Cardiac muscle cell (in vitro differentiated cells and primary cell): ENCODE measurements at regions not wholly inside any gene's neighbourhood (a gene's known extent, or its start where the extent isn't known, plus 50 kb on each side); places are given as distances from the start of the nearest gene placed in this dataset.
"Not testable (repeated sequence)": the region's sequence is repeated elsewhere in the genome, so short reads cannot be mapped to it uniquely, and the experiment has no call there.

Experiments used
- DNase-seq, 2 donors: peaks; one replicate each; pipeline versions ENCODE4 v3.0.0 to v3.0.0-alpha.2; 2010 to 2017; ENCODE audit warnings: low read depth in 1 of 2, low spot score in 1 of 2
- H3K27ac ChIP-seq: fragments of 200-600 bp; sonication (generic); 2 replicates; pipeline ENCODE4 v1.5.1; 2016
- H3K27me3 ChIP-seq: fragments of 200-600 bp; sonication (generic); 2 replicates; pipeline ENCODE4 v1.6.0; 2016; ENCODE audit warnings: control low read depth
- H3K36me3 ChIP-seq: fragments of 200-600 bp; sonication (generic); 2 replicates; pipeline ENCODE4 v1.5.1; 2016; ENCODE audit warnings: control low read depth
- H3K4me1 ChIP-seq: fragments of 200-600 bp; sonication (generic); 2 replicates; pipeline ENCODE4 v1.8.1; 2017; ENCODE audit warnings: low read depth, mild to moderate bottlenecking, mixed run types
- H3K4me3 ChIP-seq: fragments of 200-600 bp; sonication (generic); 2 replicates; pipeline ENCODE4 v1.5.1; 2016; ENCODE audit warnings: mild to moderate bottlenecking
- H3K9me3 ChIP-seq: fragments of 200-600 bp; sonication (generic); 2 replicates; pipeline ENCODE4 v1.5.1; 2017; ENCODE audit warnings: low read depth, mild to moderate bottlenecking, control low read depth
- CTCF ChIP-seq: IDR thresholded peaks from 2 replicates; pipeline ENCODE4 v1.5.1; 2012; ENCODE audit warnings: low read depth, mild to moderate bottlenecking, low read length

DNA sequence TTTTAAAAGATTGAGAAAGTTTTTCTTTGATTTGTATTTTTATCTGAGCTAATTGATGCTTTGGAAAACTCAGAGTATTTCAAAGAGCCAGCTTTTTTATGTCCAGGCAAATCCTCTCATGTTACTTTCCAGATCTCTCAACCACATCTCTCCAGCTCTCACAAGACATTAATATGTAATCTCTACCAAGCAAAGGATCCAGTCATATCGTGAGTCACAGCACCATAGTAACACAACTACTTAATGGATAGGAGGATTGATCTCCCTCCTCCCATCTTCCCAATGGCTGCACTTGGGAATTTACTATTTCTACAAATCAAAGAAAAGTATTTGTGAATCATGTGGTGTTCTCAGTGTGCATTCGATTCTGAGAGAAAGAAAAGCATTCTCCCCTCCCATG, 63.3 kb downstream of the POU4F1 start:
- H3K4me1 ChIP-seq = peaks cover 10% of the 10 kb centered on the region
- no peak overlapping the region for H3K4me3 ChIP-seq
- H3K36me3 ChIP-seq = no peaks in the 10 kb centered on the region
- H3K9me3 ChIP-seq = no peaks in the 10 kb centered on the region
- H3K27ac ChIP-seq = no peak overlapping the region
- DNase-seq = no peak
- no peak for TF ChIP-seq CTCF
- H3K27me3 ChIP-seq = no peaks in the 10 kb centered on the region

DNA sequence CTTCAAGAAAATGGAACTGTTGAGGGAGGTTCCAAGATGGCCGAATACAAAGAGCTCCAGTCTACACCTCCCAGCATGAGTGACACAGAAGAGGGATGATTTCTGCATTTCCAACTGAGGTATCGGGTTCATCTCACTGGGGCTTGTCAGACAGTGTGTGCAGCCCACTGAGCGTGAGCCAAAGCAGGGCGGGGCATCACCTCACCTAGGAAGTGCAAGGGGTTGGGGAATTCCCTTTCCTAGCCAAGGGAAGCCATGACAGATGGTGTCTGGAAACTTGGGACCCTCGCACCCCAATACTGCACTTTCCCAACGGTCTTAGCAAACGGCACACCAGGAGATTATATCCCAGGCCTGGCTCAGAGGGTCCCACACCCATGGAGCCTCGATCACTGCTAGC, 77.3 kb downstream of the POU4F1 start:
- not testable (repeated sequence) for H3K4me3 ChIP-seq, H3K9me3 ChIP-seq, H3K36me3 ChIP-seq, DNase-seq, H3K27ac ChIP-seq, H3K27me3 ChIP-seq, H3K4me1 ChIP-seq

DNA sequence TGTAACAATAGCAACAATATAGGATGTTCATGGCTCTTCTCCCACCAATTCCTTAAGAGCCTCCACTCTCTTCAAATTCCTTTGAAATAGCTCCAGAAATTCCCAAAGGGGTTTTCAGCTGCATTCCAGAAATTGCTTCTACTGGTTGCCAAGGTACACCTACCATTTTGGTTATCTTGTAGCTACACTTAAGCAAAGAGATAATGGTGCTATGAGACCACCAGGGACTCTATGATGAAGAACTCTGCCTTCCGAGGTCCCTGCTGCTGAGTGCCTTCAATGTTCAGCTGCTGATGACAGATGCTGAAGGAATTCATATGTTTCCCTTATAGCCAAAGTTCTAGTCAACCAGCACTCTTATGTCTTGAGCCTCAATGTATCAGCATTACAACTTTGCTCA, 78.4 kb downstream of the POU4F1 start:
- Histone ChIP-seq H3K9me3 (no peaks in the 10 kb centered on the region), H3K4me3 (no peak overlapping the region), H3K36me3 (no peaks in the 10 kb centered on the region), H3K4me1 (no peaks in the 10 kb centered on the region), H3K27me3 (no peaks in the 10 kb centered on the region), H3K27ac (no peak overlapping the region)
- TF ChIP-seq CTCF = no peak
- DNase-seq = no peak

GRCh38 chr13:78521091-78521490, 82.3 kb downstream of the POU4F1 start:
- Histone ChIP-seq H3K27me3 (no peaks in the 10 kb centered on the region), H3K9me3 (no peaks in the 10 kb centered on the region), H3K36me3 (no peaks in the 10 kb centered on the region), H3K4me1 (no peaks in the 10 kb centered on the region), H3K4me3 (no peak overlapping the region), H3K27ac (no peak overlapping the region)
- no peak for DNase-seq
- no peak for TF ChIP-seq CTCF

GRCh38 chr13:78520425-78520824, 82.9 kb downstream of the POU4F1 start:
- Histone ChIP-seq H3K36me3 (no peaks in the 10 kb centered on the region), H3K4me3 (no peak overlapping the region), H3K4me1 (no peaks in the 10 kb centered on the region), H3K27ac (no peak overlapping the region), H3K27me3 (no peaks in the 10 kb centered on the region), H3K9me3 (no peaks in the 10 kb centered on the region)
- no peak for TF ChIP-seq CTCF
- no peak for DNase-seq

DNA sequence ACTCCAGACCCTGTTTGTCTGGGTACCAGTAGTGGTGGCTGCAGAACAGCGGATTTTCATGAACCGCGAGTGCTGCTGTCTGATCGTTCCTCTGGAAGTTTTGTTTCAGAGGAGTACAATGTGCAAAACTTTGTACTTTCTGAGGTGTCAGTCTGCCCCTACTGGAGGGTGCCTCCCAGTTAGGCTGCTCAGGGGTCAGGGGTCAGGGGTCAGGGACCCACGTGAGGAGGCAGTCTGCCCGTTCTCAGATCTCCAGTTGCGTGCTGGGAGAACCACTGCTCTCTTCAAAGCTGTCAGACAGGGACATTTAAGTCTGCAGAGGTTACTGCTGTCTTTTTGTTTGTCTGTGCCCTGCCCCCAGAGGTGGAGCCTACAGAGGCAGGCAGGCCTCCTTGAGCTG, 84.9 kb downstream of the POU4F1 start:
- H3K4me1 ChIP-seq, H3K27ac ChIP-seq, DNase-seq, H3K27me3 ChIP-seq, H3K36me3 ChIP-seq, H3K9me3 ChIP-seq, H3K4me3 ChIP-seq: not testable (repeated sequence)

DNA sequence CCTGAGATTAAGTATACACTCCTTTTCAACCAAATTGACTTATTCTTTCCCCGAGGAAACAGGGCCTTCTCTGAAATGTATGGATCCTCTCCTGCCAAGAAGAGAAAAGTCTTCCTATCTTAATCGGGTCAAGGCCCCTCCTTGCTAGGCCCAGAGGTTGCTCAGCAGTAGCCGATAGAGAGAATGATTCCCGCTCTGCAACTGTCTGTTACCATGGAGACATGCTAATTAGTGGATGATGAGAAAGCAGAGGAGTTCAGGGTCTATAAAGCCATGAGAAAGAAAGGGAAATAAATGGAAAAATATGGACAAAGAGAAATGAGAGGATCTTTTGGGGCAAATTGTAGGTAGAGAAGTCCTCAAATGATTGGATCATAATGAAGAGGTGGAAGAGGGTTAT, 103.5 kb downstream of the POU4F1 start:
- TF ChIP-seq CTCF = no peak
- Histone ChIP-seq H3K36me3 (no peaks in the 10 kb centered on the region), H3K4me3 (no peak overlapping the region), H3K9me3 (no peaks in the 10 kb centered on the region), H3K4me1 (peaks cover 2% of the 10 kb centered on the region), H3K27ac (no peak overlapping the region), H3K27me3 (no peaks in the 10 kb centered on the region)
- DNase-seq = no peak
